ENCODE measurements at regions not wholly inside any gene's neighbourhood (a gene's known extent, or its start where the extent isn't known, plus 50 kb on each side); places are given as distances from the start of the nearest gene placed in this dataset.

DNA sequence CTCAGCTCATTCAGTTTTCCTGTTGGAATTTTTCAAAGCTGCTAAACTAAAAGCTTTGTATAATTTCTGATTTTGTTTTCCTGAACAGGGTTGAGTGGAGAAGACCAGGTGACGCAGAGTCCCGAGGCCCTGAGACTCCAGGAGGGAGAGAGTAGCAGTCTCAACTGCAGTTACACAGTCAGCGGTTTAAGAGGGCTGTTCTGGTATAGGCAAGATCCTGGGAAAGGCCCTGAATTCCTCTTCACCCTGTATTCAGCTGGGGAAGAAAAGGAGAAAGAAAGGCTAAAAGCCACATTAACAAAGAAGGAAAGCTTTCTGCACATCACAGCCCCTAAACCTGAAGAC, 367.1 kb upstream of the OR4E1 start:
- TF ChIP-seq POLR2A (IDR thresholded peaks at IDR 0.05): no peak
- TF ChIP-seq, protein P1, sequence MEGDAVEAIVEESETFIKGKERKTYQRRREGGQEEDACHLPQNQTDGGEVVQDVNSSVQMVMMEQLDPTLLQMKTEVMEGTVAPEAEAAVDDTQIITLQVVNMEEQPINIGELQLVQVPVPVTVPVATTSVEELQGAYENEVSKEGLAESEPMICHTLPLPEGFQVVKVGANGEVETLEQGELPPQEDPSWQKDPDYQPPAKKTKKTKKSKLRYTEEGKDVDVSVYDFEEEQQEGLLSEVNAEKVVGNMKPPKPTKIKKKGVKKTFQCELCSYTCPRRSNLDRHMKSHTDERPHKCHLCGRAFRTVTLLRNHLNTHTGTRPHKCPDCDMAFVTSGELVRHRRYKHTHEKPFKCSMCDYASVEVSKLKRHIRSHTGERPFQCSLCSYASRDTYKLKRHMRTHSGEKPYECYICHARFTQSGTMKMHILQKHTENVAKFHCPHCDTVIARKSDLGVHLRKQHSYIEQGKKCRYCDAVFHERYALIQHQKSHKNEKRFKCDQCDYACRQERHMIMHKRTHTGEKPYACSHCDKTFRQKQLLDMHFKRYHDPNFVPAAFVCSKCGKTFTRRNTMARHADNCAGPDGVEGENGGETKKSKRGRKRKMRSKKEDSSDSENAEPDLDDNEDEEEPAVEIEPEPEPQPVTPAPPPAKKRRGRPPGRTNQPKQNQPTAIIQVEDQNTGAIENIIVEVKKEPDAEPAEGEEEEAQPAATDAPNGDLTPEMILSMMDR (IDR thresholded peaks at IDR 0.05): no peak
- no peak for TF ChIP-seq POLR2AphosphoS5 (IDR thresholded peaks at IDR 0.05)
